HepG2 (cell line): ENCODE measurements at regions not wholly inside any gene's neighbourhood (a gene's known extent, or its start where the extent isn't known, plus 50 kb on each side); places are given as distances from the start of the nearest gene placed in this dataset.

Experiments
- ESRRA ChIP-seq: sonication (generic); formaldehyde crosslinking; IDR thresholded peaks from 2 replicates; pipeline ENCODE4 v1.5.1; 2020; ENCODE audit warnings: mild to moderate bottlenecking, low read depth, missing genetic modification reagents
- MAFF ChIP-seq: IDR thresholded peaks from 2 replicates; pipeline ENCODE4 v1.6.1; 2011; ENCODE audit warnings: low read depth, low read length, improper control_type of control experiment
- SIN3B ChIP-seq: fragments of 150-350 bp; IDR thresholded peaks from 2 replicates; pipeline ENCODE4 v1.6.1; 2014; ENCODE audit warnings: low read length
- TF ChIP-seq, protein P1 (sequence below): IDR thresholded peaks from 2 replicates; pipeline ENCODE4 v1.6.1; 2012; ENCODE audit warnings: inconsistent platforms

DNA sequence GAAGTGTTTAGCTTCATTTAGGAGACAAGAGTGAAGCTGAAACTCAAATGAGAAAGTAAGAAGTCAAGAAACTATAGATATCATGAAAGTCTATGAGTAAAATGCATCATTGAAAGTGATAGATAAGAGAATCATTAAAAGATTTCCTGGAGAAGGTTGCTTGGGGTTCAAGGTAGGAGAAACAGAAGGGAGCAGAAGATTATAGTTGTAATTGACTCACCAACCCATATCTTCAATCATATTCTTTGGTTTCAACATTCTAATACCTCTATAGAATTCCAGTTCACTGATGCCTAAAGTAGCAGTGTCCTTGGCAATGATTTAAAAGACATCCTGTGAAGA lies 365.7 kb upstream of the RIOK2 start:
- TF ChIP-seq, protein P1, sequence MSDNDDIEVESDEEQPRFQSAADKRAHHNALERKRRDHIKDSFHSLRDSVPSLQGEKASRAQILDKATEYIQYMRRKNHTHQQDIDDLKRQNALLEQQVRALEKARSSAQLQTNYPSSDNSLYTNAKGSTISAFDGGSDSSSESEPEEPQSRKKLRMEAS: no peak
- TF ChIP-seq MAFF (no peak), ESRRA (CRISPR knock-in tag) (no peak), SIN3B (no peak)
